ENCODE measurements at regions not wholly inside any gene's neighbourhood (a gene's known extent, or its start where the extent isn't known, plus 50 kb on each side); places are given as distances from the start of the nearest gene placed in this dataset.

GRCh38 chr10:8294779-8295178 is 240.3 kb downstream of the GATA3 start:
- no peak for TF ChIP-seq EZH2 (IDR thresholded peaks at IDR 0.05; ENCODE audit: insufficient read depth, poor library complexity, severe bottlenecking)
- no peak for TF ChIP-seq EZH2phosphoT487 (IDR thresholded peaks at IDR 0.05; ENCODE audit: insufficient read depth, low read depth)
